ENCODE measurements at regions not wholly inside any gene's neighbourhood (a gene's known extent, or its start where the extent isn't known, plus 50 kb on each side); places are given as distances from the start of the nearest gene placed in this dataset.

DNA sequence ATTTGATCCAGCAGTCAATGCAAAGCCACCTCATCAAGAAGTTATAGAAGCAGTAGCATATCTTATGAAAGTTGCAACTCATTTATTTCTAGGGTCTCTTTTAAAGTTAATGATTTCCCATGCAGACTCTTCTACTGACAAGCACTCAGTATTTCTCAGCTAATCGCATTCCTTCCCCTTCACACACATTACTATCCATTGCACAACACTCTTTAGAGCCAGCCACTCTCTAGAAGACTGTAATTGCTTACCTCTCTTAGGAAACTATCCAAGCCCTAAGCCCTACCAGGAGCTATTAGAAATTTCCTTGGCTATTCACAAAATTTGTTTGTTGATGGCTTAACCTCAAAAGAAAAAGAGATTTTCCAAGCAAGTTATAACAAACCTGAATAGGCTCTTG, 106.0 kb downstream of the ADAMTS1 start:
- TF ChIP-seq, protein P1, sequence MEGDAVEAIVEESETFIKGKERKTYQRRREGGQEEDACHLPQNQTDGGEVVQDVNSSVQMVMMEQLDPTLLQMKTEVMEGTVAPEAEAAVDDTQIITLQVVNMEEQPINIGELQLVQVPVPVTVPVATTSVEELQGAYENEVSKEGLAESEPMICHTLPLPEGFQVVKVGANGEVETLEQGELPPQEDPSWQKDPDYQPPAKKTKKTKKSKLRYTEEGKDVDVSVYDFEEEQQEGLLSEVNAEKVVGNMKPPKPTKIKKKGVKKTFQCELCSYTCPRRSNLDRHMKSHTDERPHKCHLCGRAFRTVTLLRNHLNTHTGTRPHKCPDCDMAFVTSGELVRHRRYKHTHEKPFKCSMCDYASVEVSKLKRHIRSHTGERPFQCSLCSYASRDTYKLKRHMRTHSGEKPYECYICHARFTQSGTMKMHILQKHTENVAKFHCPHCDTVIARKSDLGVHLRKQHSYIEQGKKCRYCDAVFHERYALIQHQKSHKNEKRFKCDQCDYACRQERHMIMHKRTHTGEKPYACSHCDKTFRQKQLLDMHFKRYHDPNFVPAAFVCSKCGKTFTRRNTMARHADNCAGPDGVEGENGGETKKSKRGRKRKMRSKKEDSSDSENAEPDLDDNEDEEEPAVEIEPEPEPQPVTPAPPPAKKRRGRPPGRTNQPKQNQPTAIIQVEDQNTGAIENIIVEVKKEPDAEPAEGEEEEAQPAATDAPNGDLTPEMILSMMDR (IDR thresholded peaks at IDR 0.05; ENCODE audit: extremely low read depth in 1 of 2, insufficient read depth in 1 of 2, low read depth in 1 of 2, low read length in 2 of 2): no peak
- TF ChIP-seq POLR2A (IDR thresholded peaks at IDR 0.05; ENCODE audit: low read depth, low read length) (no peak), POLR2AphosphoS5 (IDR thresholded peaks at IDR 0.05; ENCODE audit: insufficient read depth, low read depth, low read length) (no peak), EZH2 (IDR thresholded peaks at IDR 0.05; ENCODE audit: borderline replicate concordance, low read depth, low read length, severe bottlenecking) (no peak), GATA2 (IDR thresholded peaks at IDR 0.05; ENCODE audit: insufficient read depth, insufficient read length, low read depth, low read length) (no peak), FOS (IDR thresholded peaks at IDR 0.05; ENCODE audit: borderline replicate concordance, insufficient read depth, low read length) (no peak), MYC (IDR thresholded peaks at IDR 0.05; ENCODE audit: low read depth, low read length) (no peak)
- TF ChIP-seq, protein P2, sequence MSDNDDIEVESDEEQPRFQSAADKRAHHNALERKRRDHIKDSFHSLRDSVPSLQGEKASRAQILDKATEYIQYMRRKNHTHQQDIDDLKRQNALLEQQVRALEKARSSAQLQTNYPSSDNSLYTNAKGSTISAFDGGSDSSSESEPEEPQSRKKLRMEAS (IDR thresholded peaks at IDR 0.05; ENCODE audit: insufficient read depth, insufficient read length): no peak
